ENCODE measurements at regions not wholly inside any gene's neighbourhood (a gene's known extent, or its start where the extent isn't known, plus 50 kb on each side); places are given as distances from the start of the nearest gene placed in this dataset.

- H3K4me1 Mint-ChIP-seq, result peaks cover 26% of the 10 kb centered on the region
- no peak for DNase-seq
- H3K9me3 Mint-ChIP-seq, result no peaks in the 10 kb centered on the region
- TF ChIP-seq, protein P1, sequence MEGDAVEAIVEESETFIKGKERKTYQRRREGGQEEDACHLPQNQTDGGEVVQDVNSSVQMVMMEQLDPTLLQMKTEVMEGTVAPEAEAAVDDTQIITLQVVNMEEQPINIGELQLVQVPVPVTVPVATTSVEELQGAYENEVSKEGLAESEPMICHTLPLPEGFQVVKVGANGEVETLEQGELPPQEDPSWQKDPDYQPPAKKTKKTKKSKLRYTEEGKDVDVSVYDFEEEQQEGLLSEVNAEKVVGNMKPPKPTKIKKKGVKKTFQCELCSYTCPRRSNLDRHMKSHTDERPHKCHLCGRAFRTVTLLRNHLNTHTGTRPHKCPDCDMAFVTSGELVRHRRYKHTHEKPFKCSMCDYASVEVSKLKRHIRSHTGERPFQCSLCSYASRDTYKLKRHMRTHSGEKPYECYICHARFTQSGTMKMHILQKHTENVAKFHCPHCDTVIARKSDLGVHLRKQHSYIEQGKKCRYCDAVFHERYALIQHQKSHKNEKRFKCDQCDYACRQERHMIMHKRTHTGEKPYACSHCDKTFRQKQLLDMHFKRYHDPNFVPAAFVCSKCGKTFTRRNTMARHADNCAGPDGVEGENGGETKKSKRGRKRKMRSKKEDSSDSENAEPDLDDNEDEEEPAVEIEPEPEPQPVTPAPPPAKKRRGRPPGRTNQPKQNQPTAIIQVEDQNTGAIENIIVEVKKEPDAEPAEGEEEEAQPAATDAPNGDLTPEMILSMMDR (IDR thresholded peaks at IDR 0.05), result no peak
- H3K27ac Mint-ChIP-seq, result no peak overlapping the region
- H3K27me3 Mint-ChIP-seq (ENCODE audit: low read depth, poor library complexity), result peaks cover 18% of the 10 kb centered on the region
- H3K36me3 Mint-ChIP-seq (ENCODE audit: low read depth), result no peaks in the 10 kb centered on the region
- no peak overlapping the region for H3K4me3 Mint-ChIP-seq
Observed at GRCh38 chr2:120921457-120921856, 185.8 kb downstream of the GLI2 start.

GRCh38 chr2:120922571-120923332 is 187.1 kb downstream of the GLI2 start:
- Mint-ChIP-seq H3K27me3 (ENCODE audit: low read depth, poor library complexity) (peaks cover 17% of the 10 kb centered on the region), H3K4me3 (no peak overlapping the region), H3K36me3 (ENCODE audit: low read depth) (no peaks in the 10 kb centered on the region), H3K27ac (no peak overlapping the region), H3K9me3 (no peaks in the 10 kb centered on the region), H3K4me1 (peaks cover 33% of the 10 kb centered on the region)
- TF ChIP-seq, protein P1 (IDR thresholded peaks at IDR 0.05), result no peak
- no peak for DNase-seq

DNA sequence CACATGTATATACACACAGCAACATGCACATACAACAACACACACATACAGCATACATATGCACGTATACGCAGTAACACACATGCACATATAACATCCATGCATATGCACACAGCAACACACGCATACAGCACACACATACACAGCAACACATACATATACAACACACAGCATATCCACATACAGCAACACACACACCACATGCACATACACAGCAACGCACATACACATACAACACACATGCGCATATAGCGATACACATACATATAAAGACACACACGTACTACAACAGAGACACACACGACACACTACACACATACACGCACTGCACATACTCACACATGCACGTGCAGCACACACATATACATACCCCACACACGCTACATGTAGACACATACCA is 187.8 kb downstream of the GLI2 start:
- DNase-seq, result no peak
- TF ChIP-seq, protein P1 (IDR thresholded peaks at IDR 0.05), result no peak
- no peaks in the 10 kb centered on the region for H3K9me3 Mint-ChIP-seq
- peaks cover 15% of the 10 kb centered on the region for H3K27me3 Mint-ChIP-seq (ENCODE audit: low read depth, poor library complexity)
- H3K4me3 Mint-ChIP-seq, result no peak overlapping the region
- H3K36me3 Mint-ChIP-seq (ENCODE audit: low read depth), result peaks cover 3% of the 10 kb centered on the region
- H3K4me1 Mint-ChIP-seq, result peaks cover 38% of the 10 kb centered on the region
- no peak overlapping the region for H3K27ac Mint-ChIP-seq

GRCh38 chr2:120924924-120925323 is 189.3 kb downstream of the GLI2 start:
- no peak for DNase-seq
- Mint-ChIP-seq H3K27ac (no peak overlapping the region), H3K4me3 (no peak overlapping the region), H3K4me1 (peaks cover 35% of the 10 kb centered on the region), H3K27me3 (ENCODE audit: low read depth, poor library complexity) (peaks cover 14% of the 10 kb centered on the region), H3K9me3 (no peaks in the 10 kb centered on the region), H3K36me3 (ENCODE audit: low read depth) (peaks cover 18% of the 10 kb centered on the region)
- TF ChIP-seq, protein P1 (IDR thresholded peaks at IDR 0.05), result no peak

GRCh38 chr2:120926463-120927264 is 191.0 kb downstream of the GLI2 start:
- Mint-ChIP-seq H3K4me1 (peaks cover 21% of the 10 kb centered on the region), H3K27me3 (ENCODE audit: low read depth, poor library complexity) (peaks cover 17% of the 10 kb centered on the region), H3K27ac (no peak overlapping the region), H3K9me3 (peaks cover 5% of the 10 kb centered on the region), H3K36me3 (ENCODE audit: low read depth) (peaks cover 34% of the 10 kb centered on the region), H3K4me3 (no peak overlapping the region)
- TF ChIP-seq, protein P1 (IDR thresholded peaks at IDR 0.05), result no peak
- peak; percentile 48 for DNase-seq
